ENCODE measurements at regions not wholly inside any gene's neighbourhood (a gene's known extent, or its start where the extent isn't known, plus 50 kb on each side); places are given as distances from the start of the nearest gene placed in this dataset.

- no peak for TF ChIP-seq CTCF (IDR thresholded peaks at IDR 0.05; ENCODE audit: control insufficient read depth, insufficient read depth, low read depth, low read length, missing control alignments)
- no peak overlapping the region for H3K4me3 ChIP-seq (ENCODE audit: control insufficient read depth, low read depth, low read length)
- no peak for DNase-seq (ENCODE audit: low read depth)
Observed at GRCh38 chr1:213688655-213689054, 299.1 kb upstream of the PROX1 start.

- H3K4me3 ChIP-seq (ENCODE audit: control insufficient read depth, low read depth, low read length), result no peak overlapping the region
- TF ChIP-seq CTCF (IDR thresholded peaks at IDR 0.05; ENCODE audit: control insufficient read depth, insufficient read depth, low read depth, low read length, missing control alignments), result no peak
- DNase-seq (ENCODE audit: low read depth), result no peak
Observed at GRCh38 chr1:213689260-213689659, 298.5 kb upstream of the PROX1 start.

GRCh38 chr1:213690341-213690917, 297.3 kb upstream of the PROX1 start:
- H3K4me3 ChIP-seq (ENCODE audit: control insufficient read depth, low read depth, low read length), result no peak overlapping the region
- no peak for TF ChIP-seq CTCF (IDR thresholded peaks at IDR 0.05; ENCODE audit: control insufficient read depth, insufficient read depth, low read depth, low read length, missing control alignments)
- DNase-seq (ENCODE audit: low read depth), result no peak

GRCh38 chr1:213692321-213692720, 295.5 kb upstream of the PROX1 start:
- H3K4me3 ChIP-seq (ENCODE audit: control insufficient read depth, low read depth, low read length), result no peak overlapping the region
- TF ChIP-seq CTCF (IDR thresholded peaks at IDR 0.05; ENCODE audit: control insufficient read depth, insufficient read depth, low read depth, low read length, missing control alignments), result no peak
- no peak for DNase-seq (ENCODE audit: low read depth)

GRCh38 chr1:213693864-213694263, 293.9 kb upstream of the PROX1 start:
- no peak for DNase-seq (ENCODE audit: low read depth)
- no peak for TF ChIP-seq CTCF (IDR thresholded peaks at IDR 0.05; ENCODE audit: control insufficient read depth, insufficient read depth, low read depth, low read length, missing control alignments)
- H3K4me3 ChIP-seq (ENCODE audit: control insufficient read depth, low read depth, low read length), result no peak overlapping the region

- TF ChIP-seq CTCF (IDR thresholded peaks at IDR 0.05; ENCODE audit: control insufficient read depth, insufficient read depth, low read depth, low read length, missing control alignments), result no peak
- DNase-seq (ENCODE audit: low read depth), result no peak
- no peak overlapping the region for H3K4me3 ChIP-seq (ENCODE audit: control insufficient read depth, low read depth, low read length)
Observed at GRCh38 chr1:213697192-213697802, 290.5 kb upstream of the PROX1 start.

Measured in AG09309 (cell line).